ENCODE measurements at regions not wholly inside any gene's neighbourhood (a gene's known extent, or its start where the extent isn't known, plus 50 kb on each side); places are given as distances from the start of the nearest gene placed in this dataset.

DNA sequence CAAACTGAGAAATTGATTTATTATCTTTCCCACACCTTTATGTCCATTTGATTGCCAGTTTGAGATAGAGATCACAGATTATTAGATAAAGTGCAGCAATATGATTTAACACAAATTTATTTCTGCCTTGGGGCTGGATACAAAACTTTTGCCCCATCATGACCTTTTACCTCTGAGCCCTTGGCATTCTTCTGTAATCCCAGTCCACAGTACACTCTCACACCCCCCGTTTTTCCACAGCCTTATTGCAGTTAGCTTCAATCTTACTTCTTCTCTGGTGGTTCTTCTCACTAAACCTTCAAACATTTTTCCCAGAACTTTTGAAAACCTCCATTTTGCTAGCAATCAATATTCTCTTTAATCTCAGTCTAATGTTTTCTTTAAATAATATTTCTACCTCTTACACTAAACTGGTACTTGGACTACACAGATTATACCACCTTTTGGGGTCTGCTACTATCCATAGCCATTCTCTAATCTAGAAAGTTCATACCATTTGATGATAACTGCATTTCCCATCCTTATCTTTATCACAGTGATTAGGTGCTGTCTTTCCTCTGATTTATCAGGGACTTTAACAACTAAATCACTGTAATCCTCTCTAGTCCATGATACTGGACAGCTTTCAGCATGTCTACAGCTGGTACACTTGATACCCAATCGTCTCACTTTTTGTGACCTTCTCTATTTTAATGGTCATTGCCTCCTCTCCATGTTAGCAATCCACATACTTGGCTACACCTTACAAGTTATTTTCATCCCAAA, 186.7 kb upstream of the PDE3A start:
- 61 to 67% methylated on average over 2 of the region's 2 CpGs for WGBS, 2 donors
- no peak overlapping the region for H3K4me3 ChIP-seq
- no peak for TF ChIP-seq EP300 (IDR thresholded peaks at IDR 0.05)
- TF ChIP-seq, protein P1, sequence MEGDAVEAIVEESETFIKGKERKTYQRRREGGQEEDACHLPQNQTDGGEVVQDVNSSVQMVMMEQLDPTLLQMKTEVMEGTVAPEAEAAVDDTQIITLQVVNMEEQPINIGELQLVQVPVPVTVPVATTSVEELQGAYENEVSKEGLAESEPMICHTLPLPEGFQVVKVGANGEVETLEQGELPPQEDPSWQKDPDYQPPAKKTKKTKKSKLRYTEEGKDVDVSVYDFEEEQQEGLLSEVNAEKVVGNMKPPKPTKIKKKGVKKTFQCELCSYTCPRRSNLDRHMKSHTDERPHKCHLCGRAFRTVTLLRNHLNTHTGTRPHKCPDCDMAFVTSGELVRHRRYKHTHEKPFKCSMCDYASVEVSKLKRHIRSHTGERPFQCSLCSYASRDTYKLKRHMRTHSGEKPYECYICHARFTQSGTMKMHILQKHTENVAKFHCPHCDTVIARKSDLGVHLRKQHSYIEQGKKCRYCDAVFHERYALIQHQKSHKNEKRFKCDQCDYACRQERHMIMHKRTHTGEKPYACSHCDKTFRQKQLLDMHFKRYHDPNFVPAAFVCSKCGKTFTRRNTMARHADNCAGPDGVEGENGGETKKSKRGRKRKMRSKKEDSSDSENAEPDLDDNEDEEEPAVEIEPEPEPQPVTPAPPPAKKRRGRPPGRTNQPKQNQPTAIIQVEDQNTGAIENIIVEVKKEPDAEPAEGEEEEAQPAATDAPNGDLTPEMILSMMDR (IDR thresholded peaks at IDR 0.05) = no peak
- no peak for TF ChIP-seq POLR2A (IDR thresholded peaks at IDR 0.05)
- no peak for TF ChIP-seq POLR2AphosphoS5 (IDR thresholded peaks at IDR 0.05)
- H3K4me1 ChIP-seq = peaks cover 0 to 13% (median 6%) of the 10 kb centered on the region in 4 donors
- H3K27ac ChIP-seq = no peak overlapping the region
- H3K9me3 ChIP-seq = no peaks in the 10 kb centered on the region
- intact Hi-C loops (cut with DNase I) = no loop called here
- no peaks in the 10 kb centered on the region for H3K27me3 ChIP-seq
- no peak for DNase-seq
- no peaks in the 10 kb centered on the region for H3K36me3 ChIP-seq

DNA sequence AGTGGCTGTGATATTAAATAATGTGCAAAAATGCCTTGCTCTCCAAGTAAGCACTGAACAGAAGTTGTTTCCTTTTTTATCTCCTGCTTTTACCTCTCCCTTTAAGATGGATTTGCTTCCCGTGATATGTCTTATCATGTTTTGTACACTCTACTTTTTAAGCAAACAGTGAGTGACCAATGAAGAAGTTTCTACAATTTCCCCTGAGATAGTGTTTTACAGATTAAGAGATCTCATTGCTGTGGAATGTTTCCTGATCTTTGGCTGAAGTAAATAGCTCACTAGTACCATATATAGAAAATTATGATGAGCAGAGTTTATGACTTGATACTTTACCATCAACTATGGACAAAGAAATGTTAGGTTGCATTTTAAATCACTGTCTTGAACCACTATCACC, 184.8 kb upstream of the PDE3A start:
- Histone ChIP-seq H3K36me3 (no peaks in the 10 kb centered on the region), H3K27ac (peak overlapping the region in 1 of 4 donors; percentile 28), H3K9me3 (no peaks in the 10 kb centered on the region), H3K4me3 (no peak overlapping the region), H3K4me1 (peaks cover 0 to 13% (median 6%) of the 10 kb centered on the region in 4 donors), H3K27me3 (no peaks in the 10 kb centered on the region)
- 19 to 55% methylated on average over 1 of the region's 1 CpG for WGBS, 2 donors
- TF ChIP-seq POLR2AphosphoS5 (IDR thresholded peaks at IDR 0.05) (no peak), EP300 (IDR thresholded peaks at IDR 0.05) (no peak), POLR2A (IDR thresholded peaks at IDR 0.05) (no peak)
- TF ChIP-seq, protein P1 (IDR thresholded peaks at IDR 0.05) = no peak
- intact Hi-C loops (cut with DNase I) = no loop called here
- no peak for DNase-seq

DNA sequence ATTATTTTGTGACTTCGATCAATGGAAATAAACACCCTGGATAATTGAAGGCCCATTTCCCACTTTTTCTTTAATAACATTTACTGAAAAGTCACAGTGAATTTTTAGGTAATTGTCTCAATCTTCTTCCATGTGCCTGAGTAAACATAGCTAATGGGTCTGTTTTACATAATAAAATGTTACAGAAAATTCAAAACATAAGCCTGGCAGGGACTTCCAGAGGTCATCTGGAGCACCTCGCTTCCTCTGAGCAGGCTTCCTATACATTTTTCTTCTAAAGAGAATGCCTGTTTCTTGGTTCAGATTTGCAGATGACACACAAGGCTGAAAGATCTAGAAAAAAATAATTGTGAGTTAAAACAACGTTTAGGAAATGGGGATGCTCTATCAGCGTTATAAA, 183.8 kb upstream of the PDE3A start:
- H3K9me3 ChIP-seq = no peaks in the 10 kb centered on the region
- no peaks in the 10 kb centered on the region for H3K27me3 ChIP-seq
- intact Hi-C loops (cut with DNase I) = no loop called here
- H3K27ac ChIP-seq = no peak overlapping the region
- no peak overlapping the region for H3K4me3 ChIP-seq
- WGBS, 2 donors = 57 to 85% methylated on average over 4 of the region's 4 CpGs
- TF ChIP-seq POLR2AphosphoS5 (IDR thresholded peaks at IDR 0.05) (no peak), POLR2A (IDR thresholded peaks at IDR 0.05) (no peak), EP300 (IDR thresholded peaks at IDR 0.05) (no peak)
- TF ChIP-seq, protein P1 (IDR thresholded peaks at IDR 0.05) = no peak
- DNase-seq = no peak
- H3K36me3 ChIP-seq = no peaks in the 10 kb centered on the region
- peaks cover 0 to 20% (median 7%) of the 10 kb centered on the region in 4 donors for H3K4me1 ChIP-seq

DNA sequence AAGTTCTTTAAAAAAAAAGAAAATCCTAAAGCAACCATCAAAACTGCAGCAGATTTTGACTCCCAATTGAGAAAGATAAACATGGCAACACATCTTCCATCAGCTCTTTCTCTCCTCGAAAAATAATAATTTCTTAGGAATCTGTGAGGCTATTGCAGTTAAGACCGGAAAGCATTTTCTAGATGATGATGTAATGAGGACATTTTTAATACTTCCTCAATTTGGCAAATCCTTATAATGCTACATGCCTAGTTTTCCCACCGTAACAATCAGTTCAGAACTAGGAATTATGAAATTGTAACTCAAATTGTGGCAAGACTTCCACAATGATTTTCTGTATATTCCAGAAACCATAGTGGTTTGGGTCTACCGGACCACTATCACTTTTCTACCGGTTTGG, 180.9 kb upstream of the PDE3A start:
- no peak overlapping the region for H3K27ac ChIP-seq
- no peaks in the 10 kb centered on the region for H3K27me3 ChIP-seq
- TF ChIP-seq, protein P1 (IDR thresholded peaks at IDR 0.05) = no peak
- TF ChIP-seq POLR2A (IDR thresholded peaks at IDR 0.05) (no peak), EP300 (IDR thresholded peaks at IDR 0.05) (no peak), POLR2AphosphoS5 (IDR thresholded peaks at IDR 0.05) (no peak)
- no peaks in the 10 kb centered on the region for H3K9me3 ChIP-seq
- no peak for DNase-seq
- no peaks in the 10 kb centered on the region for H3K36me3 ChIP-seq
- WGBS, 2 donors = 86 to 91% methylated on average over 5 of the region's 5 CpGs
- H3K4me1 ChIP-seq = peaks cover 0 to 28% (median 13%) of the 10 kb centered on the region in 4 donors
- intact Hi-C loops (cut with DNase I) = no loop called here
- H3K4me3 ChIP-seq = no peak overlapping the region

Measured in sigmoid colon (tissue), 6 donors.